Motor neuron (in vitro differentiated cells): ENCODE measurements at regions not wholly inside any gene's neighbourhood (a gene's known extent, or its start where the extent isn't known, plus 50 kb on each side); places are given as distances from the start of the nearest gene placed in this dataset.

Experiments
- ATAC-seq, 8 experiments: fragments of 200-7000 bp; cut with Tn5 transposase; replicated peaks in 6 of 8; 2 replicates each; pipeline ENCODE4 v1.8.0; 2021; ENCODE audit warnings: mild to moderate bottlenecking in 8 of 8, moderate library complexity in 8 of 8
- H3K27ac ChIP-seq, 2 donors: fragments of 250-450 bp; sonication (Bioruptor Pico); 2 replicates each; pipeline ENCODE4 v1.9.0; 2021; ENCODE audit warnings: antibody characterized with exemption in 2 of 2, mild to moderate bottlenecking in 2 of 2, moderate library complexity in 1 of 2
- H3K4me1 ChIP-seq, 2 donors: fragments of 250-450 bp; sonication (Bioruptor Pico); replicated peaks in 1 of 2; 2 replicates each; pipeline ENCODE4 v1.6.1; 2021; ENCODE audit warnings: antibody characterized with exemption in 2 of 2, mild to moderate bottlenecking in 2 of 2, moderate library complexity in 1 of 2
- H3K4me3 ChIP-seq, 5 donors: fragments of 250-450 bp; sonication (Bioruptor Pico); 2 replicates each; pipeline ENCODE4 v1.9.0; 2021; ENCODE audit warnings: antibody characterized with exemption in 5 of 5, mild to moderate bottlenecking in 5 of 5, moderate library complexity in 4 of 5
- WGBS, 10 experiments: fragments of 450-650 bp; shearing (Covaris generic); methylation state at CpG; one replicate each; pipeline ENCODE4 v1.0.0; 2022; 5-methylcytosine and 5-hydroxymethylcytosine counted together
- in situ Hi-C, 9 experiments: fragments of 400-800 bp; cut with MboI; loops; one replicate each; pipeline ENCODE4 v1.15.0; 2021; ENCODE audit warnings: low sequenced_read_pairs in 9 of 9, low pct_unique_long_range_greater_than_20kb in 2 of 9; ENCODE audit not compliant: unreplicated experiment in 9 of 9

DNA sequence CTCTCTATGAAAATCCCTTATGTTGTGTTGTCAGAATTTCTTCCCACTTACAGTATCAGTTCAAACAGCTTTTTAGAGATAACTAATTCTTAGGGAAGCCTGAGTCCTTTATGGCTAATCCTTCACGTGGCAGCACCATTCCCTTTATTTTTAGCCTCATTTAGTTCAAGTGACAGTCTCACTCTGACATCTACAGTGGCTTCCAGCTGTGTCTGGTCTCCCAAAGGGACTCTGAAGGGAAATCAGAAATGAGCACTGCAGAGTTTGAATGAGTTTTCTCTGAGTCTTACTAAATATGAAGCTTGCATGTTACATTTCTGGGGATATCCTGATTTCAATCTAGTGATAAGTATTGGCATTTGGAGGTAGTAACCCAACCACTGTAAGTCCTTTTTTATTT, 1104.1 kb downstream of the CDH11 start:
- in situ Hi-C loops, result no loop called here
- no peak for ATAC-seq
- 0 to 80% (median 23%) methylated on average over 1 of the region's 1 CpG; no CpG with 5 or more reads in 2 of the 10 experiments for WGBS, 10 experiments
- H3K4me1 ChIP-seq, result no peaks in the 10 kb centered on the region
- no peak overlapping the region for H3K4me3 ChIP-seq
- no peak overlapping the region for H3K27ac ChIP-seq

DNA sequence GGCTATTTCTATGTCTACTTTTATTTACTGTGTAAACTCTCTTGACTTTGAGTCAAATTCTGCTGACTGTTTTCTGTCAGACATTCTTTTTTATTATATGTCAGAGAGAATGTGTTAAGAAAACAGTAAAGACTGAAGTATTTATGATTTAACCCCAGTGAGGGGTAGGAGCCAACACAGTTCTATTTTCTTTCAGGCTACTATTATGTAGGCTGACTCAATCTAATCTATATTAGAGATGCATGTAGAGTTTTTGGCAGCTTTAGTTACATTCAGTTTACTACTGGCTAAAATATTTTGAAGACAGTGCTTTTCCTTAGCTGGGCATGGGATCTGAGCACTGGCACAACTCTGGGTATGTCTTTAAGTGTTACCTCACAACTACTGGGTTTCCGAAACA, 1108.0 kb downstream of the CDH11 start:
- no peak overlapping the region for H3K4me3 ChIP-seq
- WGBS, 10 experiments, result 71 to 100% (median 100%) methylated on average over 1 of the region's 1 CpG; no CpG with 5 or more reads in 5 of the 10 experiments
- in situ Hi-C loops, result no loop called here
- ATAC-seq, result no peak
- H3K27ac ChIP-seq, result no peak overlapping the region
- H3K4me1 ChIP-seq, result no peaks in the 10 kb centered on the region

DNA sequence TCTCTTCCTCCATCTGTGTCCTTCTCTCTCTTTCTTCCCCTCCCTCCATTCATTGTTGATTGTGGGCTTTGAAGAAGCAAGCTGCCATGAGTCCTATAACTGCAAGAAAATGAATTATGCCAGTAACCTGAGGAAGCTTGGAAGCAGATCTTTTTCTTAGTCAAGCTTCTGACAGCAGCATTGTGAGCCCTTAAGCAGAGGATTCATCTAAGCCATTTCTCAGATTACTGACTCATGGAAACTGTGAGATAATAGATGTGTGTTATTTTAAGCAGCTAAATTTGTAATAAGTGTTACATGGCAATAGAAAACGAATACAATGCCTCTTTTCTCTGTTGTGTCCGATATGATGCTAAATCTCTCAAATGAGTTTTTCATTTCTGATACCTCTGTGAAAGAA, 1109.7 kb downstream of the CDH11 start:
- H3K4me3 ChIP-seq, result no peak overlapping the region
- 0 to 88% (median 41%) methylated on average over 1 to 2 of the region's 2 CpGs; no CpG with 5 or more reads in 3 of the 10 experiments for WGBS, 10 experiments
- no peaks in the 10 kb centered on the region for H3K4me1 ChIP-seq
- in situ Hi-C loops, result no loop called here
- peak in 1 of 8 experiments; percentile 56 for ATAC-seq
- no peak overlapping the region for H3K27ac ChIP-seq

- no peak overlapping the region for H3K4me3 ChIP-seq
- ATAC-seq, result no peak
- no peak overlapping the region for H3K27ac ChIP-seq
- WGBS, 10 experiments, result 80 to 100% (median 86%) methylated on average over 1 to 2 of the region's 2 CpGs; no CpG with 5 or more reads in 5 of the 10 experiments
- H3K4me1 ChIP-seq, result no peaks in the 10 kb centered on the region
- in situ Hi-C loops, result no loop called here
Measured at GRCh38 chr16:64011650-64012049, 1110.2 kb downstream of the CDH11 start.

DNA sequence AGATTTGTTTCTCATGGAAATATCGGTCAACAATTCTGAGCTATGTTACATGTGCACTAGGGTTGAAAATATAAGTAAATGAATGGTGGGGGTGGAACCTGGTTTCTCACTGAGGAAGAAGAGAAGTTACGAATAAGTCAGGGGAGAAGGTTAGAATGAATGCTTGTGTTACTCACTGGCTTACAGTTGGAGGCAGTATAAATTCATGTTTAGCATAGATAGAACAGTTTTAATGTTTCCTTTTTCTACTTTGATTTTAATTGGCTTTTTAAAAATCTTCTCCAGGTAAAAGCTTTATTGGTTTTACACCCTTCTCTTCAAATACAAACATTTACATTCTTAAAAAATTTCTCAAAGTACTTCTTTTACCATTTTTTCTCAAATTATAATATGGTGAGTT, 1113.7 kb downstream of the CDH11 start:
- H3K27ac ChIP-seq, result no peak overlapping the region
- in situ Hi-C loops, result no loop called here
- 65 to 100% (median 95%) methylated on average over 1 to 2 of the region's 2 CpGs for WGBS, 10 experiments
- peaks cover 0 to 3% of the 10 kb centered on the region in 2 donors for H3K4me1 ChIP-seq
- ATAC-seq, result no peak
- no peak overlapping the region for H3K4me3 ChIP-seq

DNA sequence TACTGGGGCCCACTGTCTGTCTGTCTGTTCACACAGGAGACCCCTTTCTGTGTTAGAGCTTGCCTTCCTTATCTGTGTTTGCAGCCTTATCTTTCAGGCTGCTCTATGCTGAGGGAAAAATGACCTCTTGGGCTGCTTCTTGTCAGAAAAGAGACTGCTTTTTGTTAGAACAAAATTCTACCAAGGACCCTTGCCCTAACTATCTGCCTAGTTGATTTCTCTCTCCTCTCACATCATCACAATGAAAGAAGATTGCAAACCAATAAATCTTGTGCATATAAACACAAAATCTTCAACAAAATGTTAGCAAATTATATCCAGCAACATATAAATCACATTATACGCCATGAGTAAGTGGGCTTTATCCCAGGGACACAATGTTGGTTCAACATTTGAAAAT, 1117.7 kb downstream of the CDH11 start:
- no peak for ATAC-seq
- H3K4me3 ChIP-seq, result no peak overlapping the region
- in situ Hi-C loops, result no loop called here
- WGBS, 10 experiments, result 17 to 100% (median 85%) methylated on average over 1 of the region's 1 CpG; no CpG with 5 or more reads in 4 of the 10 experiments
- no peak overlapping the region for H3K27ac ChIP-seq
- H3K4me1 ChIP-seq, result peaks cover 0 to 3% of the 10 kb centered on the region in 2 donors

GRCh38 chr16:63995025-63995424, 1126.8 kb downstream of the CDH11 start:
- 38 to 100% (median 90%) methylated on average over 2 to 8 of the region's 8 CpGs; no CpG with 5 or more reads in 1 of the 10 experiments for WGBS, 10 experiments
- no peak for ATAC-seq
- H3K4me1 ChIP-seq, result no peaks in the 10 kb centered on the region

DNA sequence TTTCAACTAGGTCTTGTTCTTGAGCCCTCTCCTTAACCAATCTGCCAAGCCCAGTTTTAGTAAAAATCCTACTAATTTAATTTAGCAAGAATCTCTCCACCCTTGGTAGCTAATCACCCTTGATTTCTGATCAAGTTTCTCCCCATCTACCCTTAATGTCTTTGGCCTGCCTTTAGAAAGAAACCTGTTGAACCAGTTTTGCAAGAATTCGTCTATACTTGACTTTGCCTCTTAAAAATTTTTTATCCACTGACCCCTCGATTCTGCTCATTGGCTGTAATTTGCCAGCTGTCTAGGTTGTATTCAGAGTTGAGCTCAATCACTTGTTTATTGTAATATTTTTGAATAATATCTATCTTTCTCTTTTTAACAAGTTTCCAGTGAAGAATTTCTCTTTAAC, 1138.5 kb downstream of the CDH11 start:
- 0 to 100% (median 81%) methylated on average over 1 to 2 of the region's 2 CpGs; no CpG with 5 or more reads in 1 of the 10 experiments for WGBS, 10 experiments
- in situ Hi-C loops, result no loop called here
- no peak overlapping the region for H3K4me3 ChIP-seq
- H3K27ac ChIP-seq, result no peak overlapping the region
- ATAC-seq, result no peak
- H3K4me1 ChIP-seq, result peaks cover 14 to 24% of the 10 kb centered on the region in 2 donors

More at GRCh38 chr16:63995025-63995424, 1126.8 kb downstream of the CDH11 start:
- Histone ChIP-seq H3K4me3 (no peak overlapping the region), H3K27ac (no peak overlapping the region)
- in situ Hi-C loops, result no loop called here

DNA sequence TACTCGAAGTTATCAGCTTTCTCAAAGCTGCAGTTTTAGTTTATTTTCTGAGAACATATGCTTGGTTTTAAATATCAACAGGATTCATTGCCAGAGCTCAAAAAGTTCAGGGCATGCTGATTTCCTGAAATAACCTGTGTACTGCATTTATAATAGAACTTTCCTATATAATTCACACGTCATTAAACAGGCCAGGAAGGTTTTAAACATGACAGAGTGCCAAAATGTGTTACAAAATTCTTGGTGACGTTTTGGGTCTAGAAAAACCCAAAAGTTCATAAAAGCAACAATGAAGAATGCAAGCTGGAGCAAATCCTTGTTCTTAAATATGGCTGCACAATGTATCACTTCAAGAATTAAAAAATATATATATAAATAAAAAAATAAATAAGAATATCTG, 1139.1 kb downstream of the CDH11 start:
- no peak for ATAC-seq
- Histone ChIP-seq H3K27ac (no peak overlapping the region), H3K4me1 (peaks cover 14 to 24% of the 10 kb centered on the region in 2 donors), H3K4me3 (no peak overlapping the region)
- in situ Hi-C loops, result no loop called here
- WGBS, 10 experiments, result 0 to 55% (median 36%) methylated on average over 1 to 3 of the region's 3 CpGs

DNA sequence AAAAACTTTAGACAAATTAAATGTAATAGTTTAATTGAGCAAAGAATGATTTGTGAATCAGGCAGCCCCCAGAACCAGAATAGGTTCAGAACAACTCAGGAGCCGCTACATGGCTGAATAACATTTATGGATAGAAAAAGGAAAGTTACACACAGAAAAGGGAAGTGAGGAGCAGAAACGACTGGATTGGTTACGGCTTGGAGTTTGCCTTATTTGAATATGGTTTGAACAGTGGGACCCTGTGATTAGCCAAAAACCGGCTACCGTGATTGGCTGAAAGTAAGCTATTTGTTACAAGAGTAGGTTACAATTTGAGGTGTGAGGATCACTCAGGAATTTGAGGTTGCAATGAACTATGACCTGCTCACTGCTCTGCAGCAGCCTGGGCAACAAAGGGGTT, 1139.8 kb downstream of the CDH11 start:
- Histone ChIP-seq H3K4me3 (no peak overlapping the region), H3K27ac (peak overlapping the region in 1 of 2 donors; percentile 37), H3K4me1 (peaks cover 14 to 24% of the 10 kb centered on the region in 2 donors)
- peak in 5 of 8 experiments; percentile 50 to 73 (median 69) for ATAC-seq
- in situ Hi-C loops, result no loop called here
- WGBS, 10 experiments, result 8 to 91% (median 32%) methylated on average over 3 to 5 of the region's 5 CpGs

DNA sequence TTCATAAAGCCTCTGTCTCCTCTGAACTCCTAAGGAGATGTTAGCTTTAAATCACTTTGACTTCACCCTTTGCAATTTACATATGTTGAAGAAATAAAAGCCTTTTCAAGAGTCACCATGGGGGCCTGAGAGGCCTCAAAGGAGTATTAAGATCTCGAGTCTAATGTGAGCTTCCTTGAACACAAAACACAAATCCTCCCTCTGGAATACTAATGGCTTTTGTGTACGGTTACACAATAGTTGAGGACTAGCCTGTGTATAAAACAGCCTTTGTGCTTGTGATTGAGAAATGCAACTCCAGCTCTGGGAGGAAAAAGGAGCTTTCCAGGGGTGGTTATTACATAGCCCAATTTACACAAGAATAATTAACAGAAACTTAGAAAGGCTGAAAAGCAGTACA, 1140.2 kb downstream of the CDH11 start:
- peak in 5 of 8 experiments; percentile 82 to 91 (median 90) for ATAC-seq
- Histone ChIP-seq H3K27ac (no peak overlapping the region), H3K4me3 (no peak overlapping the region), H3K4me1 (peaks cover 14 to 24% of the 10 kb centered on the region in 2 donors)
- 0 to 46% (median 10%) methylated on average over 1 to 2 of the region's 2 CpGs; no CpG with 5 or more reads in 1 of the 10 experiments for WGBS, 10 experiments
- in situ Hi-C loops, result no loop called here

- H3K4me1 ChIP-seq, result peaks cover 14 to 24% of the 10 kb centered on the region in 2 donors
- in situ Hi-C loops, result no loop called here
- WGBS, 10 experiments, result 19 to 65% (median 25%) methylated on average over 2 to 3 of the region's 3 CpGs; no CpG with 5 or more reads in 3 of the 10 experiments
- H3K4me3 ChIP-seq, result no peak overlapping the region
- peak in 3 of 8 experiments; percentile 35 to 80 (median 54) for ATAC-seq
- H3K27ac ChIP-seq, result peak overlapping the region in 1 of 2 donors; percentile 51
Measured at GRCh38 chr16:63980763-63981162, 1141.1 kb downstream of the CDH11 start.

GRCh38 chr16:63978240-63978639, 1143.6 kb downstream of the CDH11 start:
- Histone ChIP-seq H3K27ac (no peak overlapping the region), H3K4me3 (no peak overlapping the region), H3K4me1 (peaks cover 12 to 24% of the 10 kb centered on the region in 2 donors)
- ATAC-seq, result no peak
- in situ Hi-C loops, result no loop called here

DNA sequence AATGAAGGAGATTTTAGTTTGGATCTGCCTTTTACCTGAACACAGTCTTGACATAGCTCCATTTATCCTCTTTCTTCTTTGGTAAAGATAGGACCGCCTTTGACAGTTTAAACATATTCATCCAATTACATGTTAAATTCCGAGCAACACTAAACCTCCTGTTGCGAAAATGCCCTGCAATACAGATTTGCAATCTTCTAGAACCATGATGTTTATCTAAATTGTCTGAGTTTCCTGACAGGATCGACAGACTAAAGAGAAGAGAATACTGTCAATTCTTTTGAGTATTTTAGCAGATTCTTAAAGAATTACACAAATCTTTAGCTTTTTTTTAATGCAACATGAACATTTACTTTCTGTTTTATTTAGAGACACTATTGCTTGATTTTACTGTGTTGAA, 1145.5 kb downstream of the CDH11 start:
- Histone ChIP-seq H3K27ac (no peak overlapping the region), H3K4me3 (no peak overlapping the region), H3K4me1 (peaks cover 4 to 9% of the 10 kb centered on the region in 2 donors)
- no peak for ATAC-seq
- WGBS, 10 experiments, result 33 to 92% (median 83%) methylated on average over 1 to 4 of the region's 4 CpGs
- in situ Hi-C loops, result no loop called here
